ENCODE measurements at regions not wholly inside any gene's neighbourhood (a gene's known extent, or its start where the extent isn't known, plus 50 kb on each side); places are given as distances from the start of the nearest gene placed in this dataset.
"Not testable (repeated sequence)": the region's sequence is repeated elsewhere in the genome, so short reads cannot be mapped to it uniquely, and the experiment has no call there.

- no peak for DNase-seq (ENCODE audit: low spot score)
Measured at GRCh38 chr12:113726254-113726819, 239.8 kb downstream of the RBM19 start.

GRCh38 chr12:113725557-113725876 lies 240.6 kb downstream of the RBM19 start:
- no peak for DNase-seq (ENCODE audit: low spot score)

GRCh38 chr12:113724794-113725556 lies 241.2 kb downstream of the RBM19 start:
- no peak for DNase-seq (ENCODE audit: low spot score)

GRCh38 chr12:113723631-113724030 lies 242.5 kb downstream of the RBM19 start:
- DNase-seq (ENCODE audit: low spot score): no peak

GRCh38 chr12:113722747-113723146 lies 243.4 kb downstream of the RBM19 start:
- DNase-seq (ENCODE audit: low spot score): no peak

- no peak for DNase-seq (ENCODE audit: low spot score)
Measured at GRCh38 chr12:113720629-113721028, 245.5 kb downstream of the RBM19 start.

GRCh38 chr12:113719911-113720591 lies 246.1 kb downstream of the RBM19 start:
- no peak for DNase-seq (ENCODE audit: low spot score)

GRCh38 chr12:113713156-113713555 lies 241.5 kb upstream of the LHX5 start:
- DNase-seq (ENCODE audit: low spot score): no peak

GRCh38 chr12:113712481-113712880 lies 240.8 kb upstream of the LHX5 start:
- no peak for DNase-seq (ENCODE audit: low spot score)

GRCh38 chr12:113710216-113710615 lies 238.5 kb upstream of the LHX5 start:
- no peak for DNase-seq (ENCODE audit: low spot score)

- DNase-seq (ENCODE audit: low spot score): no peak
Measured at GRCh38 chr12:113709456-113709855, 237.8 kb upstream of the LHX5 start.

GRCh38 chr12:113702836-113703235 lies 231.2 kb upstream of the LHX5 start:
- no peak for DNase-seq (ENCODE audit: low spot score)

GRCh38 chr12:113702276-113702675 lies 230.6 kb upstream of the LHX5 start:
- no peak for DNase-seq (ENCODE audit: low spot score)

- peak; percentile 58 for DNase-seq (ENCODE audit: low spot score)
Measured at GRCh38 chr12:113700943-113701342, 229.3 kb upstream of the LHX5 start.

- DNase-seq (ENCODE audit: low spot score): not testable (repeated sequence)
Measured at GRCh38 chr12:113699984-113700383, 228.3 kb upstream of the LHX5 start.

- no peak for DNase-seq (ENCODE audit: low spot score)
Measured at GRCh38 chr12:113698510-113698858, 226.8 kb upstream of the LHX5 start.

GRCh38 chr12:113697651-113698509 lies 226.2 kb upstream of the LHX5 start:
- no peak for DNase-seq (ENCODE audit: low spot score)

- no peak for DNase-seq (ENCODE audit: low spot score)
Measured at GRCh38 chr12:113697104-113697503, 225.4 kb upstream of the LHX5 start.

GRCh38 chr12:113693693-113694092 lies 222.0 kb upstream of the LHX5 start:
- no peak for DNase-seq (ENCODE audit: low spot score)

- no peak for DNase-seq (ENCODE audit: low spot score)
Measured at GRCh38 chr12:113689047-113689610, 217.5 kb upstream of the LHX5 start.

- DNase-seq (ENCODE audit: low spot score): no peak
Measured at GRCh38 chr12:113688313-113688712, 216.6 kb upstream of the LHX5 start.
